HG02623 (cell line): ENCODE measurements at regions not wholly inside any gene's neighbourhood (a gene's known extent, or its start where the extent isn't known, plus 50 kb on each side); places are given as distances from the start of the nearest gene placed in this dataset.
A peak's percentile ranks its signal among the peaks of the same experiment; 100 is the strongest.

ENCODE experiments used
- ATAC-seq: cut with Tn5 transposase; IDR thresholded peaks from one replicate; pipeline ENCODE4 v1.9.1; 2021; ENCODE audit warnings: moderate library complexity; ENCODE audit not compliant: unreplicated experiment

- ATAC-seq = peak; percentile 83
These were observed 186.2 kb downstream of the REEP3 start for GRCh38 chr10:63707254-63707910.

GRCh38 chr10:63708421-63708820 lies 187.2 kb downstream of the REEP3 start:
- ATAC-seq = no peak

GRCh38 chr10:63710703-63711102 lies 189.5 kb downstream of the REEP3 start:
- ATAC-seq = no peak

GRCh38 chr10:63711361-63711760 lies 190.2 kb downstream of the REEP3 start:
- no peak for ATAC-seq

GRCh38 chr10:63711867-63712716 lies 190.9 kb downstream of the REEP3 start:
- no peak for ATAC-seq

- no peak for ATAC-seq
These were observed 191.5 kb downstream of the REEP3 start for GRCh38 chr10:63712717-63713115.

GRCh38 chr10:63713191-63714144 lies 192.3 kb downstream of the REEP3 start:
- no peak for ATAC-seq

- no peak for ATAC-seq
These were observed 194.9 kb downstream of the REEP3 start for GRCh38 chr10:63716016-63716580.

- ATAC-seq = no peak
These were observed 196.0 kb downstream of the REEP3 start for GRCh38 chr10:63717027-63717715.

- ATAC-seq = no peak
These were observed 196.8 kb downstream of the REEP3 start for GRCh38 chr10:63718006-63718405.

GRCh38 chr10:63718421-63718820 lies 197.2 kb downstream of the REEP3 start:
- no peak for ATAC-seq

- no peak for ATAC-seq
These were observed 198.1 kb downstream of the REEP3 start for GRCh38 chr10:63719226-63719856.

GRCh38 chr10:63720072-63720537 lies 198.9 kb downstream of the REEP3 start:
- no peak for ATAC-seq

- ATAC-seq = peak; percentile 55
These were observed 199.5 kb downstream of the REEP3 start for GRCh38 chr10:63720676-63721075.

GRCh38 chr10:63722537-63722936 lies 201.3 kb downstream of the REEP3 start:
- no peak for ATAC-seq

- no peak for ATAC-seq
These were observed 202.1 kb downstream of the REEP3 start for GRCh38 chr10:63723320-63723719.

- ATAC-seq = no peak
These were observed 202.5 kb downstream of the REEP3 start for GRCh38 chr10:63723741-63724140.

- no peak for ATAC-seq
These were observed 203.7 kb downstream of the REEP3 start for GRCh38 chr10:63724922-63725321.

- ATAC-seq = no peak
These were observed 205.7 kb downstream of the REEP3 start for GRCh38 chr10:63726867-63727266.

GRCh38 chr10:63727636-63728035 lies 206.4 kb downstream of the REEP3 start:
- no peak for ATAC-seq
